Ishikawa (cell line): ENCODE measurements at regions not wholly inside any gene's neighbourhood (a gene's known extent, or its start where the extent isn't known, plus 50 kb on each side); places are given as distances from the start of the nearest gene placed in this dataset.

Source experiments
- CEBPB ChIP-seq: IDR thresholded peaks from 2 replicates; pipeline ENCODE4 v1.6.1; 2012
- CREB1 ChIP-seq: IDR thresholded peaks from 2 replicates; pipeline ENCODE4 v1.6.1; 2012; ENCODE audit warnings: low read depth
- EGR1 ChIP-seq: IDR thresholded peaks from 2 replicates; pipeline ENCODE4 v1.6.1; 2012
- EP300 ChIP-seq: IDR thresholded peaks from 2 replicates; pipeline ENCODE4 v1.6.1; 2012; ENCODE audit warnings: borderline replicate concordance
- FOXM1 ChIP-seq: IDR thresholded peaks from 2 replicates; pipeline ENCODE4 v1.6.1; 2012; ENCODE audit warnings: low read depth, borderline replicate concordance
- MAX ChIP-seq: IDR thresholded peaks from 2 replicates; pipeline ENCODE4 v1.6.1; 2012
- NFIC ChIP-seq: IDR thresholded peaks from 2 replicates; pipeline ENCODE4 v1.6.1; 2012
- TAF1 ChIP-seq: IDR thresholded peaks from 2 replicates; pipeline ENCODE4 v1.6.1; 2012; ENCODE audit warnings: low read depth, mild to moderate bottlenecking
- TCF12 ChIP-seq: IDR thresholded peaks from 2 replicates; pipeline ENCODE4 v1.6.1; 2012; ENCODE audit warnings: low read depth
- TEAD4 ChIP-seq: IDR thresholded peaks from 2 replicates; pipeline ENCODE4 v1.6.1; 2012
- YY1 ChIP-seq: IDR thresholded peaks from 2 replicates; pipeline ENCODE4 v1.6.1; 2012; ENCODE audit warnings: low read depth
- ZBTB7A ChIP-seq: IDR thresholded peaks from 2 replicates; pipeline ENCODE4 v1.6.1; 2012; ENCODE audit warnings: low read depth
- TF ChIP-seq, protein P1 (sequence below): IDR thresholded peaks from 2 replicates; pipeline ENCODE4 v1.6.1; 2012; ENCODE audit warnings: low read depth, mild to moderate bottlenecking
- TF ChIP-seq, protein P2 (sequence below): IDR thresholded peaks from 2 replicates; pipeline ENCODE4 v1.6.1; 2012

- no peak for TF ChIP-seq TAF1
- TF ChIP-seq CREB1 = no peak
- no peak for TF ChIP-seq MAX
- no peak for TF ChIP-seq EP300
- TF ChIP-seq, protein P1, sequence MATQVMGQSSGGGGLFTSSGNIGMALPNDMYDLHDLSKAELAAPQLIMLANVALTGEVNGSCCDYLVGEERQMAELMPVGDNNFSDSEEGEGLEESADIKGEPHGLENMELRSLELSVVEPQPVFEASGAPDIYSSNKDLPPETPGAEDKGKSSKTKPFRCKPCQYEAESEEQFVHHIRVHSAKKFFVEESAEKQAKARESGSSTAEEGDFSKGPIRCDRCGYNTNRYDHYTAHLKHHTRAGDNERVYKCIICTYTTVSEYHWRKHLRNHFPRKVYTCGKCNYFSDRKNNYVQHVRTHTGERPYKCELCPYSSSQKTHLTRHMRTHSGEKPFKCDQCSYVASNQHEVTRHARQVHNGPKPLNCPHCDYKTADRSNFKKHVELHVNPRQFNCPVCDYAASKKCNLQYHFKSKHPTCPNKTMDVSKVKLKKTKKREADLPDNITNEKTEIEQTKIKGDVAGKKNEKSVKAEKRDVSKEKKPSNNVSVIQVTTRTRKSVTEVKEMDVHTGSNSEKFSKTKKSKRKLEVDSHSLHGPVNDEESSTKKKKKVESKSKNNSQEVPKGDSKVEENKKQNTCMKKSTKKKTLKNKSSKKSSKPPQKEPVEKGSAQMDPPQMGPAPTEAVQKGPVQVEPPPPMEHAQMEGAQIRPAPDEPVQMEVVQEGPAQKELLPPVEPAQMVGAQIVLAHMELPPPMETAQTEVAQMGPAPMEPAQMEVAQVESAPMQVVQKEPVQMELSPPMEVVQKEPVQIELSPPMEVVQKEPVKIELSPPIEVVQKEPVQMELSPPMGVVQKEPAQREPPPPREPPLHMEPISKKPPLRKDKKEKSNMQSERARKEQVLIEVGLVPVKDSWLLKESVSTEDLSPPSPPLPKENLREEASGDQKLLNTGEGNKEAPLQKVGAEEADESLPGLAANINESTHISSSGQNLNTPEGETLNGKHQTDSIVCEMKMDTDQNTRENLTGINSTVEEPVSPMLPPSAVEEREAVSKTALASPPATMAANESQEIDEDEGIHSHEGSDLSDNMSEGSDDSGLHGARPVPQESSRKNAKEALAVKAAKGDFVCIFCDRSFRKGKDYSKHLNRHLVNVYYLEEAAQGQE = no peak
- TF ChIP-seq ZBTB7A = no peak
- TF ChIP-seq YY1 = no peak
- no peak for TF ChIP-seq TCF12
- TF ChIP-seq CEBPB = no peak
- TF ChIP-seq, protein P2, sequence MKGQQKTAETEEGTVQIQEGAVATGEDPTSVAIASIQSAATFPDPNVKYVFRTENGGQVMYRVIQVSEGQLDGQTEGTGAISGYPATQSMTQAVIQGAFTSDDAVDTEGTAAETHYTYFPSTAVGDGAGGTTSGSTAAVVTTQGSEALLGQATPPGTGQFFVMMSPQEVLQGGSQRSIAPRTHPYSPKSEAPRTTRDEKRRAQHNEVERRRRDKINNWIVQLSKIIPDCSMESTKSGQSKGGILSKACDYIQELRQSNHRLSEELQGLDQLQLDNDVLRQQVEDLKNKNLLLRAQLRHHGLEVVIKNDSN = no peak
- TF ChIP-seq NFIC = no peak
- TF ChIP-seq TEAD4 = no peak
- TF ChIP-seq FOXM1 = no peak
- no peak for TF ChIP-seq EGR1
Observed at GRCh38 chr7:113548561-113548960, 370.2 kb downstream of the PPP1R3A start.
